IMR-90 (cell line): ENCODE measurements at regions not wholly inside any gene's neighbourhood (a gene's known extent, or its start where the extent isn't known, plus 50 kb on each side); places are given as distances from the start of the nearest gene placed in this dataset.

Experiments
- ATAC-seq: fragments of 200-7000 bp; cut with Tn5 transposase; 2 replicates; pipeline ENCODE4 v1.9.1; 2020; ENCODE audit warnings: low read depth, mild to moderate bottlenecking, moderate library complexity
- BruUV-seq: library from RNA; stranded (reverse); fragments of 400-500 nt; replicated peaks from 2 replicates; lab custom pipeline; 2021; lab: Mats Ljungman, UMichigan
- CTCF ChIA-PET: fragments of 300-600 bp; formaldehyde crosslinking; extraction: SDS; loops from one replicate; lab custom pipeline; 2021; ENCODE audit warnings: antibody characterized with exemption; lab: Yijun Ruan, JAX
- POLR2A ChIA-PET: fragments of 300-600 bp; sonication (Branson Sonifier 250); formaldehyde crosslinking; loops from one replicate; lab custom pipeline; 2022; ENCODE audit warnings: antibody characterized with exemption; ENCODE audit not compliant: unreplicated experiment; lab: Charles Lee
- DNase-seq: peaks from one replicate; pipeline ENCODE4 v3.0.0; 2013
- H2AFZ ChIP-seq: replicated peaks from 2 replicates; pipeline ENCODE3; 2013; ENCODE audit warnings: low read length, mild to moderate bottlenecking; ENCODE audit not compliant: poor library complexity
- H2AK5ac ChIP-seq: 2 replicates; pipeline ENCODE4 v1.6.1; 2013; ENCODE audit warnings: low read depth, low read length, inconsistent platforms
- H2AK9ac ChIP-seq: replicated peaks from 2 replicates; pipeline ENCODE3; 2013; ENCODE audit warnings: mild to moderate bottlenecking, low read depth, low read length, moderate library complexity; ENCODE audit not compliant: poor library complexity
- H2BK120ac ChIP-seq: 2 replicates; pipeline ENCODE4 v1.6.1; 2013; ENCODE audit warnings: low read depth, low read length, inconsistent platforms
- H2BK15ac ChIP-seq: 3 replicates; pipeline ENCODE4 v1.6.1; 2013; ENCODE audit warnings: low read depth, low read length, inconsistent platforms
- H2BK20ac ChIP-seq: 2 replicates; pipeline ENCODE4 v1.6.1; 2013; ENCODE audit warnings: low read depth, mild to moderate bottlenecking, inconsistent platforms, low read length, moderate library complexity
- H2BK5ac ChIP-seq: 2 replicates; pipeline ENCODE4 v1.6.1; 2013; ENCODE audit warnings: mild to moderate bottlenecking, low read depth, low read length, inconsistent platforms; ENCODE audit not compliant: poor library complexity, severe bottlenecking
- H3K14ac ChIP-seq: replicated peaks from 2 replicates; pipeline ENCODE4 v1.6.1; 2013; ENCODE audit warnings: low read depth, low read length, inconsistent platforms
- H3K18ac ChIP-seq: 2 replicates; pipeline ENCODE4 v1.6.1; 2013; ENCODE audit warnings: low read depth, low read length, control low read depth
- H3K23ac ChIP-seq: 2 replicates; pipeline ENCODE4 v1.6.1; 2013; ENCODE audit warnings: low read depth, low read length, inconsistent platforms
- H3K27ac ChIP-seq: 2 replicates; pipeline ENCODE4 v1.5.1; 2013; ENCODE audit warnings: mild to moderate bottlenecking, control low read depth, low read length; ENCODE audit not compliant: insufficient read depth
- H3K27me3 ChIP-seq: 2 replicates; pipeline ENCODE4 v1.6.1; 2013; ENCODE audit warnings: low read length; ENCODE audit not compliant: control insufficient read depth, insufficient read depth
- H3K36me3 ChIP-seq: 2 replicates; pipeline ENCODE4 v1.6.1; 2013; ENCODE audit warnings: low read length, mixed read lengths; ENCODE audit not compliant: control insufficient read depth, insufficient read depth
- H3K4ac ChIP-seq: 2 replicates; pipeline ENCODE4 v1.6.1; 2013; ENCODE audit warnings: low read depth, low read length, inconsistent platforms
- H3K4me1 ChIP-seq: 2 replicates; pipeline ENCODE4 v1.6.1; 2013; ENCODE audit warnings: low read length, mixed read lengths; ENCODE audit not compliant: control insufficient read depth, insufficient read depth
- H3K4me2 ChIP-seq: 2 replicates; pipeline ENCODE4 v1.6.1; 2013; ENCODE audit warnings: low read depth, mild to moderate bottlenecking, control low read depth, low read length, moderate library complexity
- H3K4me3 ChIP-seq: 2 replicates; pipeline ENCODE4 v1.5.1; 2013; ENCODE audit warnings: low read depth, mild to moderate bottlenecking, control low read depth, low read length, moderate library complexity; ENCODE audit not compliant: insufficient read depth
- H3K56ac ChIP-seq: 2 replicates; pipeline ENCODE4 v1.6.1; 2013; ENCODE audit warnings: low read length, inconsistent platforms; ENCODE audit not compliant: insufficient read depth; ENCODE audit errors: extremely low read depth
- H3K79me1 ChIP-seq, 2 experiments: 2 replicates each; pipeline ENCODE4 v1.6.1; 2013; ENCODE audit warnings: low read length in 2 of 2, inconsistent platforms in 1 of 2, low read depth in 1 of 2
- H3K9ac ChIP-seq: 2 replicates; pipeline ENCODE4 v1.6.1; 2013; ENCODE audit warnings: low read depth, low read length, control low read depth
- H3K9me1 ChIP-seq: 2 replicates; pipeline ENCODE4 v1.6.1; 2013; ENCODE audit warnings: low read length, inconsistent platforms; ENCODE audit not compliant: insufficient read depth
- H3K9me3 ChIP-seq: 2 replicates; pipeline ENCODE4 v1.6.1; 2013; ENCODE audit warnings: low read length; ENCODE audit not compliant: control insufficient read depth, insufficient read depth
- H4K20me1 ChIP-seq: 2 replicates; pipeline ENCODE4 v1.6.1; 2013; ENCODE audit warnings: low read length, inconsistent platforms; ENCODE audit not compliant: insufficient read depth
- H4K5ac ChIP-seq: 2 replicates; pipeline ENCODE4 v1.6.1; 2013; ENCODE audit warnings: mild to moderate bottlenecking, low read depth, low read length, control low read depth
- H4K8ac ChIP-seq, 2 experiments: 2 replicates each; pipeline ENCODE4 v1.6.1; 2013; ENCODE audit warnings: low read depth in 2 of 2, low read length in 2 of 2, control low read depth in 1 of 2, inconsistent platforms in 1 of 2
- H4K91ac ChIP-seq: 2 replicates; pipeline ENCODE4 v1.6.1; 2013; ENCODE audit warnings: low read depth, low read length, inconsistent platforms; ENCODE audit not compliant: insufficient read depth
- MAFK ChIP-seq: IDR thresholded peaks from 2 replicates; pipeline ENCODE4 v1.6.1; 2012; ENCODE audit warnings: low read depth, low read length, improper control_type of control experiment
- SMC3 ChIP-seq: fragments of 150-350 bp; IDR thresholded peaks from 2 replicates; pipeline ENCODE4 v1.6.1; 2016; ENCODE audit warnings: low read depth, mild to moderate bottlenecking, antibody characterized with exemption, low read length, moderate library complexity
- dilution Hi-C: fragments of 300-500 bp; cut with HindIII; formaldehyde crosslinking; loops from one replicate; pipeline ENCODE4 v1.14.3; 2018; ENCODE audit warnings: low sequenced_read_pairs; ENCODE audit not compliant: unreplicated experiment
- in situ Hi-C: fragments of 300-500 bp; cut with MboI; formaldehyde crosslinking; loops from 3 replicates; pipeline ENCODE4 v1.14.3; 2019; ENCODE audit warnings: low sequenced_read_pairs, inconsistent platforms, mixed read lengths
- intact Hi-C: fragments of 100-400 bp; cut with micrococcal nuclease; formaldehyde crosslinking; loops from 2 replicates; pipeline ENCODE4 v1.10.0; 2022

GRCh38 chr4:103982454-103982853 lies 262.7 kb upstream of the TACR3 start:
- DNase-seq: no peak
- H2AK5ac ChIP-seq: no peak overlapping the region
- no peaks in the 10 kb centered on the region for H4K20me1 ChIP-seq
- H3K36me3 ChIP-seq: no peaks in the 10 kb centered on the region
- H3K9me3 ChIP-seq: peaks cover 7% of the 10 kb centered on the region
- no peak overlapping the region for H2BK120ac ChIP-seq
- TF ChIP-seq MAFK: peak; percentile 69
- TF ChIP-seq SMC3: no peak
- ChIA-PET POLR2A (no interaction called here), CTCF (no interaction called here)
- no peaks in the 10 kb centered on the region for H3K79me1 ChIP-seq
- no peak overlapping the region for H2BK15ac ChIP-seq
- no peak overlapping the region for H4K91ac ChIP-seq
- H3K27ac ChIP-seq: no peak overlapping the region
- H3K18ac ChIP-seq: no peak overlapping the region
- no peak overlapping the region for H2AFZ ChIP-seq
- H4K8ac ChIP-seq: no peak overlapping the region
- no peak overlapping the region for H4K5ac ChIP-seq
- intact Hi-C loops (no loop called here), in situ Hi-C loops (no loop called here), dilution Hi-C loops (no loop called here)
- no peak overlapping the region for H3K56ac ChIP-seq
- H2BK20ac ChIP-seq: no peak overlapping the region
- no peak overlapping the region for H3K14ac ChIP-seq
- no peak overlapping the region for H3K9ac ChIP-seq
- H3K23ac ChIP-seq: no peak overlapping the region
- H3K4me2 ChIP-seq: no peak overlapping the region
- H3K4me3 ChIP-seq: no peak overlapping the region
- no peak for ATAC-seq
- no peaks in the 10 kb centered on the region for H3K9me1 ChIP-seq
- no peaks in the 10 kb centered on the region for H3K27me3 ChIP-seq
- no peak overlapping the region for H3K4ac ChIP-seq
- no TSS peak for BruUV-seq
- H2BK5ac ChIP-seq: no peak overlapping the region
- H3K4me1 ChIP-seq: no peaks in the 10 kb centered on the region
- no peak overlapping the region for H2AK9ac ChIP-seq
